OCI-LY7 (cell line): ENCODE measurements at regions not wholly inside any gene's neighbourhood (a gene's known extent, or its start where the extent isn't known, plus 50 kb on each side); places are given as distances from the start of the nearest gene placed in this dataset.
"Not testable (repeated sequence)": the region's sequence is repeated elsewhere in the genome, so short reads cannot be mapped to it uniquely, and the experiment has no call there.

Experiments
- BruUV-seq: library from RNA; stranded (reverse); fragments of 400-500 nt; replicated peaks from 2 replicates; lab custom pipeline; 2021; lab: Mats Ljungman, UMichigan
- CTCF ChIA-PET: fragments of 300-600 bp; sonication (Branson Sonifier 250); formaldehyde crosslinking; loops from one replicate; lab custom pipeline; 2022; ENCODE audit warnings: antibody characterized with exemption; ENCODE audit not compliant: unreplicated experiment; lab: Charles Lee
- POLR2A ChIA-PET: fragments of 300-600 bp; sonication (Branson Sonifier 250); formaldehyde crosslinking; loops from one replicate; lab custom pipeline; 2022; ENCODE audit warnings: antibody characterized with exemption; lab: Charles Lee
- DNase-seq: peaks from one replicate; pipeline ENCODE4 v3.0.0-alpha.2; 2015; ENCODE audit warnings: low spot score
- H2AFZ ChIP-seq: fragments of 200-600 bp; sonication (generic), shearing (Covaris generic); 2 replicates; pipeline ENCODE4 v1.6.1; 2014; ENCODE audit warnings: mild to moderate bottlenecking, antibody characterized with exemption, low read length, moderate library complexity
- H3K27ac ChIP-seq: fragments of 200-600 bp; sonication (generic); 2 replicates; pipeline ENCODE4 v1.5.1; 2014; ENCODE audit warnings: mixed run types, low read depth, mild to moderate bottlenecking, moderate library complexity, low read length, inconsistent platforms; ENCODE audit not compliant: poor library complexity, severe bottlenecking
- H3K36me3 ChIP-seq: fragments of 200-600 bp; sonication (generic); 2 replicates; pipeline ENCODE4 v1.6.1; 2014; ENCODE audit warnings: mild to moderate bottlenecking, antibody characterized with exemption, low read length, moderate library complexity, mixed read lengths; ENCODE audit not compliant: insufficient read depth
- H3K4me1 ChIP-seq: fragments of 200-600 bp; sonication (generic); 2 replicates; pipeline ENCODE4 v1.5.1; 2014; ENCODE audit warnings: mild to moderate bottlenecking, low read length; ENCODE audit not compliant: insufficient read depth, poor library complexity, severe bottlenecking
- H3K4me2 ChIP-seq: fragments of 200-600 bp; sonication (generic); 2 replicates; pipeline ENCODE4 v1.6.1; 2014; ENCODE audit warnings: mild to moderate bottlenecking, low read length
- H3K4me3 ChIP-seq: fragments of 200-600 bp; sonication (generic); 2 replicates; pipeline ENCODE4 v1.5.1; 2014; ENCODE audit warnings: mild to moderate bottlenecking, low read depth, low read length; ENCODE audit not compliant: poor library complexity, severe bottlenecking
- H3K79me2 ChIP-seq: fragments of 200-600 bp; sonication (generic); 2 replicates; pipeline ENCODE4 v1.6.1; 2016; ENCODE audit warnings: low read depth, mild to moderate bottlenecking, low read length, moderate library complexity, mixed read lengths; ENCODE audit not compliant: insufficient read depth
- H3K9me2 ChIP-seq: fragments of 200-600 bp; sonication (generic); 2 replicates; pipeline ENCODE4 v1.6.1; 2016; ENCODE audit warnings: mild to moderate bottlenecking, low read length, mixed read lengths; ENCODE audit not compliant: insufficient read depth
- H3K9me3 ChIP-seq: fragments of 200-600 bp; sonication (generic); 2 replicates; pipeline ENCODE4 v1.6.1; 2014; ENCODE audit warnings: mild to moderate bottlenecking, mixed run types, low read length, mixed read lengths
- H4K20me1 ChIP-seq: fragments of 200-600 bp; sonication (generic); 2 replicates; pipeline ENCODE4 v1.6.1; 2014; ENCODE audit warnings: mild to moderate bottlenecking, antibody characterized with exemption, low read length, moderate library complexity, mixed read lengths; ENCODE audit not compliant: insufficient read depth
- intact Hi-C: fragments of 100-400 bp; cut with micrococcal nuclease; formaldehyde crosslinking; loops from one replicate; pipeline ENCODE4 v1.10.0; 2022; ENCODE audit not compliant: unreplicated experiment

DNA sequence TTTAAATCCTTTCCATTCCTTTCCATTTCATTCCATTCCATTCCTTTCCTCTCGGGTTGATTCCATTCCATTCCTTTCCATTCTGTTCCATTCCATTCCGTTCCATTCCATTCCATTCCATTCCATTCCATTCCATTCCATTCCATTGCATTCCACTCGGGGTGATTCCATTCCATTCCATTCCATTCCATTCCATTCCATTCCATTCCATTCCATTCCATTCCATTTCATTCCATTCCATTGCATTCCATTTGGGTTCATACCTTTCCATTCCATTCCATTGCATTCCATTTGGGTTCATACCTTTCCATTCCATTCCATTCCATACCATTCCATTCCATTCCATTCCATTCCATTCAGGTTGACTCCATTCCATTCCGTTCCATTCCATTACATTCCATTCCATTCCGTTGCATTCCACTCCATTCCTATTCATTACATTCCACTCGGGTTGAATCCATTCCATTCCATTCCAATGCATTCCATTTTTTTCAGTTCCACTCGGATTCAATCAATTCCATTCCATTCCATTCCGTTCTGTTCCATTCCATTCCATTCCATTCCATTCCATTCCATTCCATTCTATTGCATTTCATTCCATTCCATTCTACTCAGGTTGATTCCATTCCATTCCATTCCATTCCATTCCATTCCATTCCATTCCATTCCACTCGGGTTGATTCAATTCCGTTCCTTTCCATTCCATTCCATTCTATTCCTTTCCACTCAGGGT lies 164.4 kb downstream of the CWH43 start:
- H2AFZ ChIP-seq, H3K4me2 ChIP-seq, DNase-seq, H3K4me3 ChIP-seq, H4K20me1 ChIP-seq, H3K36me3 ChIP-seq, POLR2A ChIA-PET, intact Hi-C loops, BruUV-seq, CTCF ChIA-PET, H3K79me2 ChIP-seq, H3K4me1 ChIP-seq, H3K9me2 ChIP-seq, H3K27ac ChIP-seq: not testable (repeated sequence)
- H3K9me3 ChIP-seq: peaks cover 67% of the 10 kb centered on the region

DNA sequence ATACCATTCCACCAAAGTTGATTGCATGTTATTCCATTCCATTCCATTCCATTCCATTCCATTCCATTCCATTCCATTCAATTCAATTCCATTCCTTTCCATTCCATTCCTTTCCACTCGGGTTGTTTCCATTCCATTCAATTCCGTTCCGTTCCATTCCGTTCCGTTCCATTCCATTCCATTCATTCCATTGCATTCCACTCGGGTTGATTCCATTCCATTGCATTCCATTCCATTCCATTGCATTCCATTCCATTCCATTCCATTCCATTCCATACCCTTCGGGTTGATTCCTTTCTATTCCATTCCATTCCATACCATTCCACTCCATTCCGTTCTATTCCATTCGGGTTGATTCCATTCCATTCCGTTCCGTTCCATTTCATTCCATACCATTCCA lies 166.9 kb downstream of the CWH43 start:
- H3K9me2 ChIP-seq, H2AFZ ChIP-seq, intact Hi-C loops, H3K27ac ChIP-seq, H3K4me3 ChIP-seq, H3K4me2 ChIP-seq, BruUV-seq, H4K20me1 ChIP-seq, CTCF ChIA-PET, H3K4me1 ChIP-seq, H3K36me3 ChIP-seq, DNase-seq, POLR2A ChIA-PET, H3K79me2 ChIP-seq: not testable (repeated sequence)
- H3K9me3 ChIP-seq: peaks cover 63% of the 10 kb centered on the region

DNA sequence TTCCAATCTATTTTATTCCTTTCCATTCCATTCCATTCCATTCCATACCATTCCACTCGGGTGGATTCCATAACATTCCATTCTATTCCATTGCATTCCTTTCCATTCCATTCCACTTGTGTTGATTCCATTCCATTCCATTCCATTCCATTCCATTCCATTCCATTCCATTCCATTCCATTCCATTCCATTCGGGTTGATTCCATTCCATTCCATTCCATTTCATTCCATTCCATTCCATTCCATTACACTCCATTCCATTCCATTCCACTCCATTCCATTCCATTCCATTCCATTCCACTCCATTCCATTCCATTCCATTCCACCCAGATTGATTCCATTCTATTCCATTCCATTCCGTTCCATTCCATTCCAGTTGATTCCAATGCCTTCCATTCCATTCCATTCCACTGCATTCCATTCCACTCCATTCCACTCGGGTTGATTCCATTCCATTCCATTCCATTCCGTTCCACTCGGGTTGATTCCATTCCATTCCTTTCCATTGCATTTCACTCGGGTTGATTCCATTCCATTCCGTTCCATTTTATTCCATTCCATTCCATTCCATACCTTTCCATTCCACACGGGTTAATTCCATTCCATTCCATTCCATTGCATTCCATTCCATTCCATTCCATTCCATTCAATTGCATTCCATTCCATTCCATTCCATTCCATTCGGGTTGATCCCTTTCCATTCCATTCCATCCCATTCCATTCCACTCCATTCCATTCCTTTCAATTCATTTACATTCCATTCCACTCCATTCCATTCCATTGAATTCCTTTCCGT lies 168.4 kb downstream of the CWH43 start:
- peak; percentile 54 for DNase-seq
- BruUV-seq: not testable (repeated sequence)

DNA sequence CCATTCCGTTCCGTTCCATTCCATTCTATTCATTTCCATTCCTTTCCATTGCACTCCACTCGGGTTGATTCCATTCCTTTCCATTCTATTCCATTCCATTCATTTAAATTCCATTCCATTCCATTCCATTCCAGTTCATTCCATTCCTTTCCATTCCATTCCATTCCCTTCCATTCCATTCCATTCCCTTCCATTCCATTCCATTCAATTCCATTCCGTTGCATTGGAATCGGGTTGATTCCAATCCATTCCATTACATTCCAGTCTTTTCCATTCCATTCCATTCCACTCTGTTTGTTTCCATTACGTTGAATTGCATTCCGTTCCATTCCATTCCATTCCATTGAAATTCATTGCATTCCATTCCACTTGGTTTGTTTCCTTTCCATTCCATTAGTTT lies 169.2 kb downstream of the CWH43 start:
- H3K4me3 ChIP-seq, H3K27ac ChIP-seq, H3K4me2 ChIP-seq, H3K9me2 ChIP-seq, BruUV-seq, intact Hi-C loops, H3K4me1 ChIP-seq, DNase-seq, H3K36me3 ChIP-seq, H3K79me2 ChIP-seq, POLR2A ChIA-PET, H2AFZ ChIP-seq, H4K20me1 ChIP-seq, CTCF ChIA-PET: not testable (repeated sequence)
- peaks cover 45% of the 10 kb centered on the region for H3K9me3 ChIP-seq

More for the DNA sequence above, 168.4 kb downstream of the CWH43 start:
- CTCF ChIA-PET, H4K20me1 ChIP-seq, POLR2A ChIA-PET, H3K4me1 ChIP-seq, H3K4me3 ChIP-seq, H3K9me2 ChIP-seq, H3K79me2 ChIP-seq, H3K27ac ChIP-seq, H3K36me3 ChIP-seq, intact Hi-C loops, H2AFZ ChIP-seq, H3K4me2 ChIP-seq: not testable (repeated sequence)
- peaks cover 52% of the 10 kb centered on the region for H3K9me3 ChIP-seq

DNA sequence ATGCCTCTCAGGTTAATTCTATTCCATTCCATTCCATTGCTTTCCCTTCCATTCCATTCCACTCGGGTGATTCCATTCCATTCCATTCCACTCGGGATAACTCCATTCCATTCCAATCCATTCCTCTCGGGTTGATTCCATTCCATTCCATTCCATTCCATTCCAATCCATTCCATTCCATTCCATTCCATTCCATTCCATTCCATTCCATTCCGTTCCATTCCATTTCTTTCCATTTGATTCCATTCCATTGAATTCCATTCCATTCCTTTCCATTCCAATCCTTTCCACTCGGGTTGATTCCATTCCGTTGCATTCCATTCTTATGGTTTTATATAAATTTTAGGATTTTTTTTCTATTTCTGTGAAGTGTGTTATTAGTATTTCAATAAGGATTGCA lies 170.2 kb downstream of the CWH43 start:
- H3K4me3 ChIP-seq, intact Hi-C loops, H3K9me2 ChIP-seq, H3K36me3 ChIP-seq, DNase-seq, H4K20me1 ChIP-seq, H3K4me1 ChIP-seq, H3K27ac ChIP-seq, H2AFZ ChIP-seq, H3K79me2 ChIP-seq, BruUV-seq, POLR2A ChIA-PET, CTCF ChIA-PET, H3K4me2 ChIP-seq: not testable (repeated sequence)
- H3K9me3 ChIP-seq: peaks cover 37% of the 10 kb centered on the region

DNA sequence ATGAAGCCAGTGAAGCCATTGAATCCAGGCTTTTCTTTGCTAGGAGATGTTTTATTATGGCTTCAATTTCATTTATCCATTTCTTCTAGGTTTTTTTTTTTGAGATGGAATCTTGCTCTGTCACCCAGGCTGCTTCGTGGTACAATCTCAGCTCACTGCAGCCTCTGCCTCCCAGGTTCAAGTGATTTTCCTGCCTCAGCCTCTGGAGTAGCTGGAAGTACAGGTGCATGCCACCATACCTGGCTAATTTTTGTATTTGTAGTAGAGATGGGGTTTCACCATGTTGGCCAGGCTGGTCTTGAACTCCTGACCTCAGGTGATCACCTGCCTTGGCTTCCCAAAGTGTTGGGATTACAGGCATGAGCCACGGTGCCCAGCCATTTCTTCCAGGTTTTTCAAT lies 171.6 kb downstream of the CWH43 start:
- POLR2A ChIA-PET, H3K4me3 ChIP-seq, H3K27ac ChIP-seq, H3K9me2 ChIP-seq, H2AFZ ChIP-seq, H3K36me3 ChIP-seq, DNase-seq, H3K79me2 ChIP-seq, BruUV-seq, H3K4me1 ChIP-seq, CTCF ChIA-PET, H3K4me2 ChIP-seq, intact Hi-C loops, H4K20me1 ChIP-seq: not testable (repeated sequence)
- H3K9me3 ChIP-seq: peaks cover 33% of the 10 kb centered on the region
